ENCODE measurements at regions not wholly inside any gene's neighbourhood (a gene's known extent, or its start where the extent isn't known, plus 50 kb on each side); places are given as distances from the start of the nearest gene placed in this dataset.

GRCh38 chr13:83272076-83272475 lies 610.2 kb downstream of the SLITRK1 start:
- H3K27ac ChIP-seq, result no peak overlapping the region
- ATAC-seq (ENCODE audit: low FRiP score in 2 of 2) (no peak), DNase-seq (no peak)
- TF ChIP-seq POLR2A (IDR thresholded peaks at IDR 0.05) (no peak), POLR2AphosphoS5 (IDR thresholded peaks at IDR 0.05) (no peak), EP300 (IDR thresholded peaks at IDR 0.05) (no peak)
- TF ChIP-seq, protein P1, sequence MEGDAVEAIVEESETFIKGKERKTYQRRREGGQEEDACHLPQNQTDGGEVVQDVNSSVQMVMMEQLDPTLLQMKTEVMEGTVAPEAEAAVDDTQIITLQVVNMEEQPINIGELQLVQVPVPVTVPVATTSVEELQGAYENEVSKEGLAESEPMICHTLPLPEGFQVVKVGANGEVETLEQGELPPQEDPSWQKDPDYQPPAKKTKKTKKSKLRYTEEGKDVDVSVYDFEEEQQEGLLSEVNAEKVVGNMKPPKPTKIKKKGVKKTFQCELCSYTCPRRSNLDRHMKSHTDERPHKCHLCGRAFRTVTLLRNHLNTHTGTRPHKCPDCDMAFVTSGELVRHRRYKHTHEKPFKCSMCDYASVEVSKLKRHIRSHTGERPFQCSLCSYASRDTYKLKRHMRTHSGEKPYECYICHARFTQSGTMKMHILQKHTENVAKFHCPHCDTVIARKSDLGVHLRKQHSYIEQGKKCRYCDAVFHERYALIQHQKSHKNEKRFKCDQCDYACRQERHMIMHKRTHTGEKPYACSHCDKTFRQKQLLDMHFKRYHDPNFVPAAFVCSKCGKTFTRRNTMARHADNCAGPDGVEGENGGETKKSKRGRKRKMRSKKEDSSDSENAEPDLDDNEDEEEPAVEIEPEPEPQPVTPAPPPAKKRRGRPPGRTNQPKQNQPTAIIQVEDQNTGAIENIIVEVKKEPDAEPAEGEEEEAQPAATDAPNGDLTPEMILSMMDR (IDR thresholded peaks at IDR 0.05), result no peak
- H3K4me3 ChIP-seq, result no peak overlapping the region
- no peaks in the 10 kb centered on the region for H3K36me3 ChIP-seq
- no peaks in the 10 kb centered on the region for H3K4me1 ChIP-seq
- H3K9me3 ChIP-seq, result no peaks in the 10 kb centered on the region
- 71 to 80% methylated on average over 1 of the region's 1 CpG for WGBS, 2 donors
- H3K27me3 ChIP-seq, result no peaks in the 10 kb centered on the region

GRCh38 chr13:83265279-83265678 lies 617.0 kb downstream of the SLITRK1 start:
- TF ChIP-seq EP300 (IDR thresholded peaks at IDR 0.05) (no peak), POLR2AphosphoS5 (IDR thresholded peaks at IDR 0.05) (no peak), POLR2A (IDR thresholded peaks at IDR 0.05) (no peak)
- TF ChIP-seq, protein P1 (IDR thresholded peaks at IDR 0.05), result no peak
- ATAC-seq (ENCODE audit: low FRiP score in 2 of 2) (no peak), DNase-seq (no peak)
- Histone ChIP-seq H3K4me3 (no peak overlapping the region), H3K27ac (no peak overlapping the region), H3K4me1 (no peaks in the 10 kb centered on the region), H3K9me3 (no peaks in the 10 kb centered on the region), H3K36me3 (no peaks in the 10 kb centered on the region), H3K27me3 (no peaks in the 10 kb centered on the region)
- 72 to 76% methylated on average over 5 of the region's 5 CpGs for WGBS, 2 donors

- H3K27ac ChIP-seq, result no peak overlapping the region
- no peaks in the 10 kb centered on the region for H3K27me3 ChIP-seq
- ATAC-seq (ENCODE audit: low FRiP score in 2 of 2), result no peak
- H3K9me3 ChIP-seq, result no peaks in the 10 kb centered on the region
- H3K4me1 ChIP-seq, result no peaks in the 10 kb centered on the region
- H3K36me3 ChIP-seq, result no peaks in the 10 kb centered on the region
- 89 to 92% methylated on average over 5 to 6 of the region's 6 CpGs for WGBS, 2 donors
- no peak for TF ChIP-seq POLR2AphosphoS5 (IDR thresholded peaks at IDR 0.05)
- TF ChIP-seq EP300 (IDR thresholded peaks at IDR 0.05), result no peak
- TF ChIP-seq, protein P1 (IDR thresholded peaks at IDR 0.05), result no peak
- no peak for TF ChIP-seq POLR2A (IDR thresholded peaks at IDR 0.05)
- H3K4me3 ChIP-seq, result no peak overlapping the region
- no peak for DNase-seq
These were observed 633.5 kb downstream of the SLITRK1 start for GRCh38 chr13:83248751-83249150.

DNA sequence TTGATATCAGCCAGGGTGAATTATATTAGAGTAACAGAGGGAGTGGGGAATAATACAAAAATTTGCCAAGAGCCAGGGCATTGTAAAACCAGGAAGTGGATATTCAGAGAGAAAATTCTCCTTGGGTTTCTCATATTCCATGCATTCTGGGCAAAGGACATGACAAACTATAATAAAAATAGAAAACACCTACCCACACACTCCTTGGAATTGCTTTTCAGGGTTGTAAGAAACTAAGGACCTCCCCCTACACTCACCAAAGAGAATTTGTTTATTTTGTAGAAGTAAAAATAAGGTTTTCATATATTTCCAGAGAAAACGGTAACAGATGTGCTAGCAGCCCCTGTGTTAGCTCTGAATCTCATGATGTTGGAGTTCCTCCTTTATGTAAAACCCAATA lies 649.6 kb downstream of the SLITRK1 start:
- TF ChIP-seq EP300 (IDR thresholded peaks at IDR 0.05) (no peak), POLR2A (IDR thresholded peaks at IDR 0.05) (no peak), POLR2AphosphoS5 (IDR thresholded peaks at IDR 0.05) (no peak)
- TF ChIP-seq, protein P1 (IDR thresholded peaks at IDR 0.05), result no peak
- no peaks in the 10 kb centered on the region for H3K9me3 ChIP-seq
- no peaks in the 10 kb centered on the region for H3K4me1 ChIP-seq
- no peak for ATAC-seq (ENCODE audit: low FRiP score in 2 of 2)
- H3K27me3 ChIP-seq, result no peaks in the 10 kb centered on the region
- H3K27ac ChIP-seq, result no peak overlapping the region
- no peaks in the 10 kb centered on the region for H3K36me3 ChIP-seq
- no peak for DNase-seq
- WGBS, 2 donors, result 75 to 85% methylated on average over 1 of the region's 1 CpG
- no peak overlapping the region for H3K4me3 ChIP-seq

GRCh38 chr13:83229574-83230305 lies 652.5 kb downstream of the SLITRK1 start:
- no peak overlapping the region for H3K27ac ChIP-seq
- no peaks in the 10 kb centered on the region for H3K4me1 ChIP-seq
- TF ChIP-seq EP300 (IDR thresholded peaks at IDR 0.05) (no peak), POLR2AphosphoS5 (IDR thresholded peaks at IDR 0.05) (no peak), POLR2A (IDR thresholded peaks at IDR 0.05) (no peak)
- TF ChIP-seq, protein P1 (IDR thresholded peaks at IDR 0.05), result no peak
- no peak for DNase-seq
- no peaks in the 10 kb centered on the region for H3K9me3 ChIP-seq
- WGBS, 2 donors, result 63 to 72% methylated on average over 1 of the region's 1 CpG
- no peak overlapping the region for H3K4me3 ChIP-seq
- no peak for ATAC-seq (ENCODE audit: low FRiP score in 2 of 2)
- H3K27me3 ChIP-seq, result no peaks in the 10 kb centered on the region
- no peaks in the 10 kb centered on the region for H3K36me3 ChIP-seq

Measured in upper lobe of left lung (tissue), 6 donors.